Endometrial microvascular endothelial cells (primary cell): ENCODE measurements at regions not wholly inside any gene's neighbourhood (a gene's known extent, or its start where the extent isn't known, plus 50 kb on each side); places are given as distances from the start of the nearest gene placed in this dataset.
"Not testable (repeated sequence)": the region's sequence is repeated elsewhere in the genome, so short reads cannot be mapped to it uniquely, and the experiment has no call there.

Experiments used
- in situ Hi-C: cut with HindIII; loops from 2 replicates; pipeline ENCODE4 v1.10.0; 2017; ENCODE audit warnings: low sequenced_read_pairs, low pct_unique_long_range_greater_than_20kb; ENCODE audit errors: inconsistent ontology term

DNA sequence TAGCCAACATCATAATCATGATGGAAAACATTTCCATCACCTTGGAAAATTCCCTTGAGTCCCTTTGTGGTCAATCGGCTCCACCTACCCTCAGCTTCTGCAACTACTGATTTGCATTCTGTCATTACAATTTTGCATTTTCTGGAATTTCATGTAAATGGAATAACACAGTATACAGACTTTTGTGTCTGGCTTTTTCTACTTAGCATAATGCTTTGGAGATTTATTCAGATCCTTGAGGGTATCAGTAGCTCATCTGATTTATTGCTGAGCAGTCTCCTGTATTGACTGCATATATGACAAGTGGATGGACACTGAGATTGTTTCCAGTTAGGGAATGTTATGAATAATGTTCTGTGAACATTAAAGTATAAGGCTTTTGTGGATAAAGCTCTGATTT, 358.3 kb downstream of the USP25 start:
- in situ Hi-C loops = no loop called here

DNA sequence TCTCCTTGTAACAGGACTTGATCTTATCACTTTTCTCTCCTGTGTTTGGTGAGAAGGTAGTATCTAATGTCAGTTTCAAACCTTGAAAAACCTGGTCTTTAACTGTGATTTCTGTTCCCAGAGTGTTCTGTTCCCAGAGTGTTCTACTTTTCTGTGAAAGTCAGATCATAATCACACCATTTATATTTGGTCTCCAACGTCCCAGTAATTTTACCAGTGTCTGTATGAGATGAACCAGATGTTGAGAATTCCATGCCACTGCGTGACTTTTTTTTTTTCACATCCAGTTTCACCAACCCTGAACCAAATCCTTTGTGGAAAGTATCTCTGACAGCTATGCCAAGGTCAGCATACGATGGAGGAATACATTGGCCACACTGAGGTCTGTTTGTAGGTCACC, 365.2 kb downstream of the USP25 start:
- in situ Hi-C loops = no loop called here

DNA sequence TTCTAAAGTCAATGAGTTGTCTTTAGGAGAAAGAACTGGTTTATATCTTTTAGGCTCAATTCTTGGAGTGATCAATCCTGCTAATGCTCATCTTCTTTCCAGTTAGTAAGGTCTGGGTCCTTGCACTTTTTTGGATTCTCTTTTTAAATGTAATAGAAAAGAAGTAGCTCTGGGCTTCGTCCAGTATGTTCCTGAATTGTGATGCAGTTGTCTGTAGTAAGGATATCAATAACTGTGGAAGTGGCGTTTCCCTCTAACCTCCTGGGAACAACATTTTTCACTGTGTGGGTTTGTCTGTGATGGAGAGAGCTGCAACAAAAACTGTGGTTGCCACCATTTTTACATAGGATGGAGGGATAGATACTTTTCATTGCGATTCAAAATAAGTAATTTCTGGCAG, 367.2 kb downstream of the USP25 start:
- in situ Hi-C loops = no loop called here

DNA sequence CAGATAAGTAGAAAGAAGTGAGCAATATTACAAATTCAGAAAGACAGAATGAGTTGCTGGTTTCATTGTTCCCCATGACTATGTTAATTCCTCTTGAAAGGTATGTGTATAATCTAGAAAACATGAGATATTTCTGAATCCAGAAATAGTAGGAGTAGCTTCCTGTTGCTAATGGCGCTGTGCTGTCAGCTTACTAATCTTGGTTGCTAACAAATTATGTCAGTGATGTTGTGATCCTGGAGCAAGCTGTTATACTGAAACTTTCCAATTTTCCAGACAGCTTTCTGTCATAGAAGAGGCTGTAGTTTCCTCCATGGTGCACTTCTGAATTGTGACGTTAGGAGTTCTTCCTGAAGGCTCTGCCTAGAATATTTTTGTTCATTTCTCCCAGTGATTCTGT, 372.3 kb downstream of the USP25 start:
- in situ Hi-C loops = no loop called here

DNA sequence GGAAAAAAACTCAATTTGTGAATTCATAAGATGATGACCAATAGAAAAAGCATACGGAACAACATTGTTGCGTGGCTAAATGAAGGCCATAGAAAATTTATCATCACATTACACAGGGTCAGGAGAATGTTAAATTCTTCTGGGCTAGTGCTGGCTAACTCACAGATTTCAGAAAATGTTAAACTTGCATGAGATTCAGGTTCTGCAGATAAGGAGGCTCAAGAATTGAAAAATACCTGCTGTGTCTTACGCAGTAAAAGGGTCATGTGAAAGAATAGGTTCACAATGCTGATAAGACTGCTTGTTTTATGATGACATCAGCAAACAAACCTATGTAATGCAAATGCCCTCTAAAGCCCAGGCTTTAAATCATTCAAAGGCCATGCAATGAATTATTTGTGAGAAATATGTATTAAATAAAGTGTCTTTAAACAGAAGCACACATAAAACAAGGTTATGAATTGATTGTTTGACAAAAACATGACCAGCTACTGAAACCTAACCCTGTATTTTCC, 378.8 kb downstream of the USP25 start:
- in situ Hi-C loops = no loop called here

DNA sequence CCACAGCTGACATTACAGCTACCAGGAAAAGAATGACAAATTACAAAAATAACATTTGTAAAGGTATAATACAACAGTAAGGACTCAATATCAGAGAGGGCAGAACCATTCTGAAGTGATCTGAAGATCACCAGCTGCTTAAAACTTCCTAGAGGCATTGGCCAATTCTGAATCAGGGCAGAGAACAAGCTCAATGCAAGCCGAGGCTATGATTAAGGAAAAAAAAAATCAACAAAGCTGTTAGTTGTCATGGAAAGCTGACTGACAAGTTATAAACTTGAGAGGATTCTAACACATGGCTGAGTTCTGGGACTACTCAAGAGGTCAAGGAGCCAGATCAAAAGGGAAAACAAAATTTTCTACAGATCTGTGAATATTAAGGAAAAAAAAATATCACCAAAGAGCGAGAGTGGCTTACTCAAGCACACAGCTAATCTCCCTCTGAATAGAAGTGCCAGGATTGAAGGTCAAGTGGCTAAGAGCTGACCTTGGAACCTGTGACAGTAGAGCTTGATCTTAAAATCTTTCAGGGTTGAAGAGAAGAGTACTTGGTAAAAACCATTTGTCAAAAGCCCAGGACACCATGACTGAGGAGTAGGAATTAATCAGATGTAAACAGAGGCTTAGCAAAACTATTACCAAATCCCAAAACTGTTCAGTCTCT, 383.4 kb downstream of the USP25 start:
- in situ Hi-C loops = no loop called here

DNA sequence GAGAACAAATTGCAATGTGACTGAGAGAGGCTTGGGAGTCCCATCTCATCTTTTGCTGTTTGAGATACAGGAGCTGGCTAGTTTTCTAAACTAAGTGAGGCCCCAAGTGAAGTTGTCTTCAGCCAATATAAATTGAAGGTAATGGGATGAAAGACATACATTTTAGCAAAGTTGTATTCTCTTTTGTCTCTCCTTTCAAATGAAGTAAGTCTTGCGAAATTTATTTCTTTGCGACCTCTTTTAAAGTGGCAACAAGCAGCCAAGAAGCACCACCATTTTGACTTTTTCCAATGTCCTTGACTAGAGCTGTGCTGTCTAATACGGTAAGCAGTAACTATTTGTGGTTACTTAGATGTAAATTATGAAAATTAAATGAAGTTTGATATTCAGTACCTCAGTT, 385.7 kb downstream of the USP25 start:
- in situ Hi-C loops = no loop called here

DNA sequence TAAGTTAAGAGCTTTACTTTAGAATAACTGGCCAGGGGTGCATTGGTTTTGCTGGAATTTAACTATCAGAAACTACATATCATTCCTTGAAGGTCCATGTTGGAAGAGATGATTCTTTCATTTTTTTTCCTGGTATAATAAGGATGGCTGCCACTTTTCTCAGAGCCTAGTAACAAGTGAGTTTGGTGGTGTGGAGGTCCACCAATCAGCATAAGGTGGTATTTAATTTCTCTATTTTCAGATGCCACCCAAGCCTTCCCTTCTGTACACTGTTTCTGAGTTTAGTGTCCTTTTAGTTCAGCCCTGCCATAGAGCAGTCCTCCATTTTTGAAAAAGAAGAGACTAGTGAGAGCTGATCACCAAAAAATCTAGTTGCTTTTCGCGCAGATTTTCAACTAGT, 386.3 kb downstream of the USP25 start:
- in situ Hi-C loops = no loop called here

DNA sequence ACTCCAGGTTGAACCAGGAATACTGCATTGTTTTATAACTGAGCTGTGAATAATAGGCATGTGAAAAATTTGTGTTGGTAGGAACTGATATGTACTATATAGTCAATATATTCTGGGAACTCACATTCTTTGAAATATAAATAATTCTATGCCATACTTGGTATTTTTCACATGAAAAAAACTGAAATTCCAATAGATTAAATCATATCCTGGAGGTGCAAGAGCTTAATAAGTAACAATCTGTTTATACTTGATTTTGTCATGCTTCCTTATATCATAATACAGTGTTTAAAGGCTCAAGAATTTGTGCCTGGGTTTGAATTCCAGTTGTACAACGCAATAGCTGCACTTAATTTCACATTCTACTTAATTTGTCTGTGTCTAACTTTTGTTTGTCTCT, 387.0 kb downstream of the USP25 start:
- in situ Hi-C loops = no loop called here

DNA sequence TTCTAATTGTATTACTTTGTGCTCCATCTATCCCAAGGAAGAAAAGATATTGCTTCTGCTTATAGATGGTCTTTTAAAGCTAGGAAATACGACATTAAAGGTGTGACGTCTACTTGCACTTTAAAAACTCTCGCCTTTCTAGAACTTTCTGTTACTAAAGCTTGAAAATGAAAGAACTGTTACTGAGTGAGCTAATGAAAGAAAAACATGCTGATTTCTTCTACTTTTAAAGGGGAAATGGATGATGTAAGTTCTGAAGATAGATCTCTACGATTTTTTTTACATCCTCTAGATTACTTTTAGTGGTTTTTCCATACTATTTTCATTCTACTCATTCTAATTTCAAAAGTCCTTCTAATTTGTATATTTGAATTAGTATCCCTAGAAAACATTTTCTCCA, 387.5 kb downstream of the USP25 start:
- in situ Hi-C loops = no loop called here

DNA sequence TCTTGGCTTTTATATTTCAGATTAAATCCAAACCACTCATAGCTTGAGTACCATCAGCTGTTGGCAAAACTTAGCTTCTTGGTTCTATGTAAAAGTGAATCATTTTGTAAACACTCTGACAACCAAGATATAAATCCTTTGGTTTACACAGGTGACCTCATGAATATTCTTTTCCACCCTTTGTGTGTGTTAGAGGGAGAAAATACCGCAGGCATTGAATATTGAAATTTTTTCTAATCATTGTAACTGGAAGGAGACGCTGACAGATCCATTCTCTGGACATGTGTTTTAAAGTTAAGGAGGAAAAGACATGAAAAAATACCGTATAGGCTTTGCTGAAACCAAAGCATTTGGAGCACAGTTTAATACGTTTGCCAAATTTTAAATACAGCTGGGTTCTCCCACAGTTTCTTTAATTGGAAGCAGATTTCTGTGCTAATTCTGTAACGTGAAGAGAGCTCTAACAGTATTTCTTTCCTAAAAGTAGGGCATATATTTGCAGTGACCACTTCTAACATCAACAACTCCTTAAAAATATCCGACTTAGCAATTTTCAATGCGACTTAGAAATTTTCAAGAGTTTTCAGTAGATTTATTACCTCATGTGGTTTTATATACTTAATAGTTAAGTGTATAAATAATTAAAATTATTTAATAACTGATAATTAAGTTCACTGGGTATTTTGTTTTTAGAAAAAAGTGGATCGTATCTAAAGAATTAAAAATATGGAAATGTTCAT, 388.2 kb downstream of the USP25 start:
- in situ Hi-C loops = no loop called here

DNA sequence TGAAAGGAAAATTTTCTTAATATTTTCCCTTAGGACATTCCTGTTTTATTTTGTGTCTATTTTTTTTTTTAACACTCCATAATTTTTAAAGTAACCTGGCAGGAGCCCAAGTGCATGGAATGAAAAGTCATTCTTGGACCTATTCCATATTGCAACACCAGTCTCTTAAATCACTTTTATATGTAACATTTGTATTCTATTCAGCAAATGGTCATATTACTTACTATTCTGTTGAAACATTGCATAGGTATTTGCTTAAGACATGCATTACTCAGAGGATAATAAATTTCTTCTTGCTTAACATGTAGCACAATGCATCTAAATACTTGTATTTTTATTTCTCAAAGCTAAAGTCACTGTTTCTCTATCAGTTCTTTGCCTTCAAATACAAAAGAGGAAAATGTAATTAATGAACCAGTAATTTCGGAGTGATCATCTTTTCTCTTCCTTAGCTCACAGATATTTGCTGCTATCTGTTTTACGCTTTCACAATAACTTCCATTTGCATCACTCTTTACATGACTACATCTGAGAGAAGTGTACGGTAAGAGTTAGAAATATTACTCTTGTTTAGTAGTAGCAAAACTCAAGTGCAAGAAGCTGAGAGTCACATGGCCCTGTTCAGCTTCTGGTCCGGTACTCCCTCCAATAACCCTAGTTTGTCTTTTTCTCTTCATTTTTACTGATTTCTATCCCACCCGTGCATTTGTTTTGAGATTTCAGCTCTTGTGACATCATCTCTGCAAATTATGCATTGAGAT, 394.8 kb downstream of the USP25 start:
- in situ Hi-C loops = no loop called here

DNA sequence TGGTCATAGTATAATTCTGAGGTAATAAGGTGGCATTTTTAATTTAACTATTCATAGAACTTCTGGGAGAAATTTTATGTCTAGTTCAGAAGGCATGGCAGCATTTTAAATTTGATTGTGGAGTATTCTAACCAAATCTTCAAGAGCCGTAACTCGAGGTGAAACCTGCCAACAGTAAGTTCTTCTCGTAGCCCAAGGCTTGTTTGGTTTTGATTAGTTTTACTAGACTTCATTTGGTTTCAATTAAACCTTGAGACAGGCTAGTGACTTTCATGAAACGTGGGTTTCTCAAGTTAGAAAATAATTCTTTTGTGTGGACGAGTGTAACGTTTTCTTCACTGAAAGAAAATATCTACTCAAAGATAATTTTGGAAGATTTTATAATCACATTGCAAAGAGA, 395.5 kb downstream of the USP25 start:
- in situ Hi-C loops = no loop called here

DNA sequence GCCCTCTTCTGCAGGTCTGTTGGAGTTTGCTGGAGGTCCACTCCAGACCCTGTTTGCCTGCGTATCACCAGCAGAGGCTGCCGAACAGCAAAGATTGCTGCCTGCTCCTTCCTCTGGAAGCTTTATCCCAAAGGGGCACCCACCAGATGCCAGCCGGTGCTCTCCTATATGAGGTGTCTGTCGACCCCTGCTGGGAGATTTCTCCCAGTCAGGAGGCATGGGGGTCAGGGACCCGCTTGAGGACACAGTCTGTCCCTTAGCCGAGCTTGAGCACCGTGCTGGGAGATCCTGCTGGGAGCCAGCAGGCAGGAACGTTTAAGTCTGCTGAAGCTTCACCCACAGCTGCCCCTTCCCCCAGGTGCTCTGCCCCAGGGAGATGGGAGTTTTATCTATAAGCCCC, 402.7 kb downstream of the USP25 start:
- in situ Hi-C loops = not testable (repeated sequence)

DNA sequence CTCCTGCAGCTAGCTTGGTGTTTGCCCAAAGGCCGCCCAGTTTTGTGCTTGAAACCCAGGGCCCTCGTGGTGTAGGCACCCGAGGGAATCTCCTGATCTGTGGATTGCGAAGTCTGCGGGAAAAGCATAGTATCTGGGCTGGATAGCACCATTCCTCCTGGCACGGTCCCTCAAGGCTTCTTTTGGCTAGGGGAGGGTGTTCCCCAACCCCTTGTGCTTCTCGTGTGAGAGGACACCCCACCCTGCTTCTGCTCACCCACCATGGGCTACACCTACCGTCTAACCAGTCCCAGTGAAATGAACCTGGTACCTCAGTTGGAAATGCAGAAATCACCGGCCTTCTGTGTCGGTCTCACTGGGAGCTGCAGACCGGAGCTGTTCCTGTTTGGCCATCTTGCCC, 403.5 kb downstream of the USP25 start:
- in situ Hi-C loops = no loop called here

DNA sequence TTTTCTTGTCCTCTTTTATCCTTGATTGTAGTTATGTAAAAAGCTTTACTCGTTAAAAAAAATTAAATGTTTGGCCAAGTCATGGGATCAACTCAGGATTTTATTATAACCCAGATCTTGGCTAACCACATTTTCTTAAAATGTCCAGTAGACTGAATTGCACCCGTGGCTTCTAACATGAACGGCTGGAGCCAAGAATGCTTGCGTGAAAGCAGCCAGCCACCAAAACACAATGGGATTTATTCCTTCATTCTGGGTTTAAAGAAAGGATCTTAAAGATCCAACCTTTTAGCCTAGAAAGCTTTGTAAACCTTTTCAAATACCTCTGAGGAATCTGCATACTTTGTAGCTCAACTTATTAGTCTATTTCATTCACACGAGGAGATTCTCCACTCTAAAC, 404.4 kb downstream of the USP25 start:
- in situ Hi-C loops = no loop called here

DNA sequence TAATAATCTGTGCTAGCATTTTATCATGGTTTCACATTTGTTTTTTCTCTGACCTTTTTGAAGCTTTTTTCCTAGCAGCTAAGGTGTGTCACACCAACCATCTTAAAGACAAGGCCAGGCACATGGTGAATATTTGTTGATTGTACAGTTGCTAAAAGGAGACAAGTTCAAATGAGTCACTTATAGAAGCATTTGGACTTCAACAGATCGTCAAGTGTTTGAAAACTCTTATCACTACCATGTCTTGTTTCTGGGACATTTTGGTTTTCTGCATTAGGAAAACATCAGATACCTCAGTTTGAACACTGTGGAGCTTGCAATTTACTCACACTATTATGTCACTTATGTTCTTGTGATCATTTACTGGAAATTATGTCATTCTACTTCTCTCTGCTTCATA, 407.3 kb downstream of the USP25 start:
- in situ Hi-C loops = no loop called here

DNA sequence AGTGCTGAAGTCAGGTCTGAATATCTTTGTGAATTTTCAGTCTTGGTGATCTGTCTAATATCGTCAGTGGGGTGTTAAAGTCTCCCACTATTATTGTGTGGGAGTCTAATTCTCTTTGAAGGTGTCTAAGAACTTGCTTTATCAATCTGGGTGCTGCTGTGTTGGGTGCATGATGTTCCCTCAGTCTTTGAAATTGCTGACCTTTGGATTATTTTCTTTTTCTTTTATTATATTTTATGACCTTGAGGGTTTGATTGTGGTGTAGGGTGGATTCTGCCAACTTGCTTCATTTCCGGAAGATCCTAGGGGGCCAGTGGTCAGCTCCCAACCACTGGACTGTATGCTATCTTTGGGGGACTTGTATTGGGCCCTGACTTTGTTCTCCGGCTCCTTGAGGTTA, 415.3 kb downstream of the USP25 start:
- in situ Hi-C loops = no loop called here

DNA sequence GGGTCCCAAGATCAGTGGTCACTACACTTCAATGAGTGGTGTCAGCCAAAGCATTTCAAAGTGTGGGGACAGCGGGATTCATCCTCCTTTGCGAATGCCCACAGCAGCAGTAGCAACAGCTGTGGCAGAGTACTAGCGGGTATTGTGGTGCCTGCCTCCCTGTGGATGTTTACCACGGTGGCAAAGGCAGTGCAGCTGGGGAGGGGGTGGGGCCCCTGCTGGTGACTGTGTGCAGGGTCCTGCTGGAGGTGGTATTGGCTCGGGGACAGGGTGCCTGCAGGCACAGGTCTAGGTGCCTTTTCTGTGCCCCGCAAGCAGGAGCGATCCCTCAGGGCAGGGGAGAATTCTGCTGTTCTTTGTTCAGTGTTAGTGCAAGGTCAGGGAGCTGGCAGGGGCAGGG, 415.7 kb downstream of the USP25 start:
- in situ Hi-C loops = no loop called here

DNA sequence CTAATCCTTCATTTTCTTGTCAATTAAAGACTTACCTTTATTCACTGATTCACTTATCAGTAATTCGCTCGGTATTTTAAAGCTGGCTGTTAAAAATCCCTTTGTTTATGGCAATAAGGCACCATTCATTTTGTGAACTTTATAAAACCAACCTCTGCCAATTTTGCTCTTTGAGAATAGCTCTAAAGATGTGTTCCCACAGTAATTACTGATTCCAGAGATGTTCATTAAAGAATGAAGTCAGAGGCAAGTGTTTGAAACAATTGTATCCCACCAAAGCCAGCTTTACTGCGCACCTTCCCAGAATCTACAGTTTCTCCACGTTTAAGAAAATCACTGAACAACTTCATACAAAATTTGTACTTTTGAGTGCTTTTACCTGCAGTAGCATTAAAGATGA, 424.5 kb downstream of the USP25 start:
- in situ Hi-C loops = no loop called here
